Activated T-cell treated with anti-CD3 and anti-CD28 coated beads, Interleukin-2, amount 50 U/mL, for 48 hours (primary cell): ENCODE measurements at regions not wholly inside any gene's neighbourhood (a gene's known extent, or its start where the extent isn't known, plus 50 kb on each side); places are given as distances from the start of the nearest gene placed in this dataset.

Experiments
- DNase-seq, 2 experiments: peaks; one replicate each; pipeline ENCODE4 v3.0.0-alpha.2; 2020

DNA sequence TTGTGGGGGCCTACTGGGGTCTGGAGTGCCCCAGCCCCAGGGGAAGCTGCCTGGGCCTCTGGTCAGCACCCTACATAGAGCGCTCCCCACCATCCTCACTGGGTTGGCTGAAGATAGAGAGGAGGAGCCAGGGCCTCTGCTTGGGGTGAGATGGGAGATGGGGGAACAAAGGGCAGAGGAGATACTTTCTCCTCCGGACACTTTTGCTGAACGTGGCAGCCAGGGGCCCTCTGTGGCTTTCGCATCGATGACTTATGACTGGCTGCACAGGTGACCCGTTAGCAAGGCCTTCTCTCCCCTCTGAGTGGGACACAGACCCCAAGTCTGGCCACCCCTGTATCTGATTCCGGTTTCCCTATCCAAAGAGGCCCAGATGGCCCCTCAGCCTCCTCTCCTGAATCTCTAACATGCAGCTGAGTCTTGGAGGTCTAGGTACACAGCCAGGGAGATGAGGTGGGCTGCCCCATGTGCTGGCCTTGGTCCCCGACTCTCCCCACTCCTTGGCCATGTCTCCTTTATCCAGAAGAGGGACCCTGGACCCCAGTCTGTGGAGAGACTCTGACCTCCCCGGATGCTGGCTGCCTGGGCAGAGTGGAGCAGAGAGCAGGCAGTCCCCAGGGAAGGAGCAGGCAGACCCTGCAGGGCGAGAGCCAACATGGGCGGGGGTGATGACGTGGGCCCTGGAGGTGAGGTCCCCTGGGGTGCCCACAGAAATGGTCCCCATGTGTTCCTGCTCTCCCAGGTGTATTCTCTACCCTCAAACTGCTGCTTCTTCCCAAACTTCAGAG is 59.3 kb upstream of the NECTIN1 start:
- no peak for DNase-seq

DNA sequence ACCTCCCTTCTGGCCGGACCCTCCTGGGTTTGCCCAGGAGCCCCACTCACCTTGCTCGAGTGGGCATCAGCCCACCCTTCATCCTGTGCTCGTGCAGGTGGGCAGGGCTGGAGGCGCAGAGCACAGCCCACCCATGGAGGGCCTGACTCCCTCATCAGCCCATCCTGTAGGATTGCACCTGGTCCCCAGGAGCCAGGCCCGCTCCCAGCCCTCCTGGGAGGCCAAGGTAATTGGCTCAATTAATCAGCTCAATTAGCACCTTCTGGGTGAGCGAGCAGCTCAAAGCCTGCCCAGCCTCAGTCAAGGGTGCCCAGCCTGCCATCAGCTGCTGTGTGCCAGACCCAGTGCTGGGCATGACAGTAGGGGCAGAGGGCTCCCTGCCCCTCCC is 58.1 kb upstream of the NECTIN1 start:
- no peak for DNase-seq

GRCh38 chr11:119786431-119787073 is 57.6 kb upstream of the NECTIN1 start:
- DNase-seq: no peak

- no peak for DNase-seq
These were observed 56.1 kb upstream of the NECTIN1 start for GRCh38 chr11:119785131-119785530.

- DNase-seq: no peak
These were observed 55.4 kb upstream of the NECTIN1 start for GRCh38 chr11:119784421-119784820.

DNA sequence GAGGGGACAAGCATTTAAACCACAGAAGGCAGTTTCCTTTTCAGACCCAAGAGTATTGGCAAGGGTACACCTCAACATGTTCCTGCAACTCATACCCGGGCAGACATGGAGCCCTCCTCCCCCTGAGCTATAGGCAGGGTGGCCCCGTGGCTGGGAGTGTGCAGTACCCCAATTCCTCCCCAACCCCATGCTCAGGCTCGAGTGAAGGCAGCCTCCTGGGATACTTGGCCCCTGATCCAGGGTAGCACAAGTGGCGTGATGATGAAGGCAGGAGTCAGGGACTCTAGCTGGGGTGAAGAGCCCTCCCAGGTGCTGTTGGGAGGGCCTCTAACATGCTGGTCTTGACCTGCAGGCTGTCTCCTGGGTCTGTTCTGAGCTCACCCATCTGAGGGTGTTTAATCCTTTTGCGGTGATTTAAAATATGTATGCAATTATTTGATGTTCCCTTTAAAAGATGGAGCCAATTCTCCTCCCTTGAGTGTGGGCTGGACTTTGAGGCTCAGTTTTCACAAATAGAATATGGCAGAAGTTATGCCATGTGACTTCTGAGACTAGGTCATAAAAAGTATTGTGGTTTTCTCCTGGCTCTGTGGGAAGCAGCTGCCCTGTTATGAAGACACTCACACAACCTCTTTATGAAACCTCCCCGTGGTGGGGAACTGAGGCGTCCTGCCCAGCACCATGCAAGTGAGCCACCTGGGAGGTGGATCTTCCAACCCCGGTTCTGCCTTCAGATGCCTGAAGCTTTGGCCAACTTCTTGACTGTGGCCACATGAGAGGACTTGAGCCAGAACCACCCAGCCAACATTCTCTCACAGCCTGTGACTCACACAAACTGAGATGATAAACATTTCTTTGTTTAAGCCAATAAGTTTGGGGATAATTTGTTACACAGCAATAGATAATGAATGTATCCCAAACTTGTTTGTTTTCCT is 54.7 kb upstream of the NECTIN1 start:
- DNase-seq: no peak

DNA sequence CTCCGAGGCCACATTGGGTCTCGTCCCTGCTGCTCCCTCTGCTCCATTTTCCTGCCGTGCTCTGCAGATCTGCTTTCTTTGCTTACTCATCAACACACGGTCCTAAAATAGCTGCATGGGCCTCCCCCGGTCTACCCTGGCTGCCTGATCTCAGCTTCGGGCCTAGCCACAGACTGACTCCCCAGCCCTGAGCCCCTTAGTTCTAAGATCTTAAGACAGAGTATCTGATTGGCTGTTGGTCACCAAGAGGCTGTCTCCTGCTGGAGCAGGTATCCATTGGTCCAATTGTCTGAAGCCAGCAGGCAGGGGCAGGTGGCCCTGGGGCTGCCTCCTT is 53.7 kb upstream of the NECTIN1 start:
- no peak for DNase-seq

GRCh38 chr11:119782006-119782738 is 53.2 kb upstream of the NECTIN1 start:
- no peak for DNase-seq

- no peak for DNase-seq
These were observed 51.4 kb upstream of the NECTIN1 start for GRCh38 chr11:119780222-119780953.

GRCh38 chr11:119779195-119780071 is 50.4 kb upstream of the NECTIN1 start:
- DNase-seq: no peak
